GM19239 (cell line): ENCODE measurements at regions not wholly inside any gene's neighbourhood (a gene's known extent, or its start where the extent isn't known, plus 50 kb on each side); places are given as distances from the start of the nearest gene placed in this dataset.
"Not testable (repeated sequence)": the region's sequence is repeated elsewhere in the genome, so short reads cannot be mapped to it uniquely, and the experiment has no call there.

Experiments
- DNase-seq: peaks from one replicate; pipeline ENCODE4 v3.0.0; 2011; ENCODE audit warnings: low spot score; ENCODE audit not compliant: insufficient read length
- FAIRE-seq: peaks from 2 replicates; lab custom pipeline; 2011; peaks lifted over from hg19 to GRCh38; lab: Jason Lieb, UNC

DNA sequence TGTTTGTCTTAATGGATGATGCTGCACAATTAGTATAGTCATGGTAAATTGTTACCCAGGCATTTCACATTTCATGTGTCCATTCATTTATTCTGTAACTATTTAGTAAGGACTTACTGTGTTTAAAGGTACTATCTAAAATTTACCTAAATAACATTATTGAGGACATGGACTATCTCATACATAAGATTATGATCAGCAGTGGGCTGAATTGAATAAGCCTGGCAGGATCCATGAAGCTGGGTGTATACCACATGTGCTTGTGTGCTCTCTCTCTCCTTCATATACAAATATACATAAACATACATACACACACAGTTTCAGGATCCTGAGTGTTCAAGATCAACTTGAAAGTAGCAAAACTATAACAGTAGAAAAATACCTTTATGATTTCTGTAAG lies 595.4 kb downstream of the EPM2A start:
- DNase-seq (no peak), FAIRE-seq (no peak)

DNA sequence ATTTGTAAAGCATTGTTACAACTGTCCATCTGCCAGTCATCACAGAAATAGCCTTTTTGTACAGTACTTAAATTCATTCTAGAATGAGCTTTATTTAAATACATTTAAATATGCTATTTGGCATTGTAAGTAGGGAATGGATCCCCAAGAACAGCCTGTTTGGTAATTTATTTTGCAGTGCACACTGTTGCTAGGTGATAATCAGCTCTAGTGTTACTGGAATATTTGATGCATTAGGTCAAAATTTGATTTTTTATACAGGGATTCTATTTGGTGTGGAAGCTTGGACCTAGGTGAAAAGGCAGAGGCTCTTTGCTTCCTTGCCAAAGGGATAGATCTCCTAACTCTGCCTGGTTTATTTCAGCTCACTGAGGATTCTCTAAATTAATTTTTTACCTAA lies 593.7 kb downstream of the EPM2A start:
- no peak for FAIRE-seq
- no peak for DNase-seq

DNA sequence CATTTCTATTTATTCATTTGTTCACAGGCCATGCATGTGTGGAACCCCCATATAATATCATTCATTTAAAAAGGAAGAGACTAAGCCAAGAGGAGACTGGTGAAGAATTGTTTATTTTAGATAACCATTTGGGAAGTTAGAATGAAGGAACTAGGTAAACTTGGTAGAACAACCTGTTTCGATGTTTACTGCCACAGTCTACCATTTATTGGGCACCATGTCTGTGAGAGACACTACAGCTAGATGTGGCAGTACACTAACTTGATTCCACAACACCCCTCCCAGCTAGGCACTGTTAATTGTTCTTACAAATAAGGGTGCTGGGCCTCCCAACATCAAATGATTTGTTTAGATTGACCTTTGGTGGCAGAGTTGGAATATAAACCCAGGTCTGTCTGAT lies 592.4 kb downstream of the EPM2A start:
- DNase-seq (no peak), FAIRE-seq (no peak)

DNA sequence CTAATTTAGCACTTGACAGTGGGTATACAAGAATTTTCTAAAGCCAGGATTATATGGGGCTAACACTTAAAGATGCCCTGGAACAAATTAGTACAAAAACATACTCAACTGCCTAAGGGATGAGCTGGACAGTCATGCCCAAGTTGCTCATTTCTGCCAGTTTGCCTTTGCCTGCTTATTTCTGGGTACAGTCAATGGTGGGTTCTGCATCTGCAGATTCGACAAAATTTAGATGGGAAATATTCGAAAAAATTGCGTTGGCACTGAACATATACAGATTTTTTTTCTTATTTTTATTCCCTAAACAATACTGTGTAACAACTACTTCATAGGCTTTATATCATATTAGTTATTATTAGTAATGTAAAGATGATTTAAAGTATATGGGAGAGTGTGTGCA lies 591.9 kb downstream of the EPM2A start:
- no peak for FAIRE-seq
- no peak for DNase-seq

DNA sequence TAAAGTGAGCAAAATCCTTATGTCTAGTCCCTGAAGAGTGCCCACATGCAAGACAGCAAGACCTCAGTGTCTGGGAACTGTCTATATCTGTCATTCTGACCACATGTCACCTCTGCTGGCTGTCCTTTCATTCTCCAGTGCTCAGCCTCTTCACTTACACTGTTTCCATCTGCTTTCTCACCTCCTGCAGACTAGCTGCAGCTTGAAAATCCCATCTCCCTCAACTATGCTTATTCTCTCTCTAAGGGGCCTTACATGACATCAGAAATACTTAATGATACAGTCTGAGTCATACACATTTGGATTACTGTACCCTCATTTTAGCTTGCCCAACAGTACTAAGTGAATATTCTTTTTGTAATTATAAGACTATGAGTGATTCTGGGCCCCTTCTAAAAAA lies 587.8 kb downstream of the EPM2A start:
- DNase-seq, result no peak
- FAIRE-seq, result no peak

DNA sequence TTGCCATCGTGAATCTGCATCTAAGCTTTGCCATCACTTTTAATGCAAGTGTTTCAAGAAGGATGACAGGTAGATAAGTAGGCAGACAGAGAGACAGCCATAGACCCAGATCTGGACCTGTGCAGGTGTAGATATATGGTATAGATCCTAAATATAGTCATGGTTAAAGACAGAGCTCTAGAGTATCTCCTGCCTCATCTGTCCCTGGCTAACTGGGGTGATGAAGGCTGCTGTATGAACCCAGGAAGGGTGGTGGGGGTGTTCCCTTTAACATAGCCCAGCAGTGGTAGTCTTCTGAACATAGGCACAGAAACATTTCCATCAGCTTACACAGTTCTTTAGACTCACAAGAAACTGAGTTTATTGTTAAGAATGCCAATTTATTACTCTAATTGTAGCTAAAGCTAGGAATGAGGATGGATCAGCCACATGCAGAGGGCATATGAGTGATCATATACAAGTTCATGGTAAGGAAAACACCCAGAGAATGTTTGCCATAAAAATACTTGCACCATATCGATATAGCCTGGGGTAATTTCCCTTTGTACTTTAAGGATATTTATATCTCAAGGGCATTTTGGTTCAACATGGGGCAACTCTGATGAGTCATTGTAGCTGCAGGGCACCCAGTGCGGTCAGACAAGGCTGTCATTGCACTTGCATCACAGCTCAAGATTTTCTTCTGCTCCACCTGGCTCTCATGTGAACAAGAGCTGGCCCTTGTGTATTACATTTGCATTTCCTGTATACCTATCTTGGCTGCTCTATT lies 587.2 kb downstream of the EPM2A start:
- DNase-seq (no peak), FAIRE-seq (no peak)

DNA sequence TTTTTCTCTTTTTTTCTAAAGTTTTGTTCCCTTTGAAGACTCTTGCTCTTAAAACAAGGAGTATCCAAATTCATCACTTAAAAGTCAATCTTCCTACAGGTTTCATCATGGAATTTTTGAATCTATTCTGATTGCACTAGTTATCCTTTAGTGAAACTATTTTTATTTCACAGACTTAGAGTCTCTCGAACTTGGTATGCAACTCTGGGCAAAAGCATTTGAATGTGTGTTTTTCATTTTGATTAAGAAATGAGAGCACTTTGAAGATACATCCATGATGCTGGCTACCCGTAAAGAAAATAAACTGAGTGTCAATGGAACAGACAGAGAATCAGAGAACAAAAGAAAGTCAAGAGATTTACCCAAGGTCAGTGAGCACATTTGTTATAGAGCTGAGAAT lies 586.5 kb downstream of the EPM2A start:
- DNase-seq (no peak), FAIRE-seq (no peak)

DNA sequence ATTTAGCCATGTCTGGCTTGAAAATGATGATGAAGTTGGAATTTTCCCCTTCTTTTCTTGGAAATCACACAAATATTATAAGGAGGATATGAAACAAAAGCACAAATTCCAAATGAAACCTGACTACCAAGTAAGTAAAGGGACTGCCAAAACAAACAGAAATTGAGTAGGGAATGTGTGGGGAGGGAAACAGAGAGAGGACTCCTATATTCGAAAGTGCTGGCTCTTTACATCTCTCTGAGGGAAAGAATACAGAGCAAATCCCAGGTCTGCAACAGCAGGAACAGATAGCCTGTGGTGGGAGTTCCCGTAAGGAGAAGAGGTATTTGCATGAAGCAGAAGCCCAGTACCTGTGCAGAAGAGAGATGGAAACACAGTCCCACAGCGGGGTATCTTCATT lies 583.7 kb downstream of the EPM2A start:
- DNase-seq (no peak), FAIRE-seq (no peak)

DNA sequence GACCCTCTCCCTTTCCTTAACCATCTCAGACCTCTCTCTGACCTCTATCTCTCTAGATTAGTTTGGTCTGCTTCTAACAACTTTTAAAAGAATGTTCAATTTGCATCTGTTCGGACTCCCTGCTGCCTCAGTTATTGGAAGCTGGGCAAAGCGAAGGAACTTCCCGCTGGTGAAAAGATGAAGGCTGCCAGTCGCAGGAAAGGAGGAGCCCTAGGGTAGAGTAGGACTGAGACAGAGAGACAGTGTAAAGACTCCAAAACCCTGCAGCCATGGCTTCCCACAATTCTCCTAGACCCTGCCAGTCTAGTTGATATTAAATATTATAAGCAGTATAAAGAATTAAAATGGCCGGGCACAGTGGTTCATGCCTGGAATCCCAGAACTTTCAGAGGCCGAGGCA lies 581.8 kb downstream of the EPM2A start:
- FAIRE-seq, result no peak
- DNase-seq, result no peak

DNA sequence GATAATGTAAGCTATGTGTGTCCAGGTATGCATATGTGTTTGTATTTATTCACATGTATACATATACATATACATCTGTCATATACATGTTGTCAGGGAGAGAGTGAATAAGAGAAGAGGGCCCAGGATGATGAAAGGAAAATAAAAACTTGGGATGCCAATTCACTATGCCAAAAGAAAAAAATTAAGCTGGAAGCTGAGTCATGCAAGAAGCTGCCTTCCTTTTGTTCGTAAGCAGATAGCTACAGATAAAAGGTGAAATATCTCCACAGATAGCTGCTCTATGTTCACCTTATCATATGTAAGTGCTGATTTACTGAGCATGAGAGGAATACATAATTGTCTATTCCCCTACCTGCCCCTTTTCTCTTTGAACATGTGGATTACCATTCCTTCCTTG lies 579.9 kb downstream of the EPM2A start:
- no peak for DNase-seq

DNA sequence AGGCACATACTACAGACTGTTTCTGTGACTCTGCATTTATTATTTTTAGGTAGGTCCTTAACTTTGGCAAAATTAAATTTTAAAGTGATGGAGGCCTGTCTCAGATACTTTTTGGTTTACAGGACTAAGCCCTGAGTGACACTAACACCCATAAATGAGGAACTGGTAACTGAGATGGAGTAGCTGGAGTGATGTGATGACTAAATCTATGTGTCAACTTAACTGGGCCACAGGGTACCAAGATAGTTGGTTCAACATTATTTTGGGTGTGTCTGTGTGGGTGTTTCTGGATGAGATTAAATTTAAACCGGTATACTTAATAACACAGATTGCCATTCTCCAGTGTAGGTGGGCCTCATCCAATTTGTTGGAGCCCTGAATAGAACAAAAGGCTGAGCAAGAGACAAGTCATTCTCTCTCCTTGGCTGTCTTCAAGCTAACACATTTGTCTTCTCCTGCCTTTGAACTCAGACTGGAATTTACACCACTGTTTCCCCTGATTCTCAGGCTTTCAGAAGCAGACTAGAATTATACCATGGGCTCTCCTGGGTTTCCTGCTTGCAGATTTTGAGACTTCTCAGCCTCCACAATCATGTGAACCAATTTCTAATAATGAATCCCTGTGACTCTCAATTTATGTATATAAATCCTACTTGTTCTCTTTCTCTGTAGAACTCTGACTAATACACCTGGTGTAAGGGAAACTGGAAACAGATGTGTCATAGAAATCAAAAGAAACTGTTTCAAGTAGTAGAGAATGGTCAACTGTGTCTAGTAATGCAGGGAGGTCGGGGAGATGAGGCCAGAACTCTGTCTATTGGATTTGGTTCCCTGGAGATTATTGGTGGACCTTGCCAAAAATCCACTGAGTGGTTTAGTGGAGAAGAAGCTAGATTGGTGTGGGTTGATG lies 579.2 kb downstream of the EPM2A start:
- FAIRE-seq (no peak), DNase-seq (no peak)

More for the DNA sequence above, 579.9 kb downstream of the EPM2A start:
- no peak for FAIRE-seq

DNA sequence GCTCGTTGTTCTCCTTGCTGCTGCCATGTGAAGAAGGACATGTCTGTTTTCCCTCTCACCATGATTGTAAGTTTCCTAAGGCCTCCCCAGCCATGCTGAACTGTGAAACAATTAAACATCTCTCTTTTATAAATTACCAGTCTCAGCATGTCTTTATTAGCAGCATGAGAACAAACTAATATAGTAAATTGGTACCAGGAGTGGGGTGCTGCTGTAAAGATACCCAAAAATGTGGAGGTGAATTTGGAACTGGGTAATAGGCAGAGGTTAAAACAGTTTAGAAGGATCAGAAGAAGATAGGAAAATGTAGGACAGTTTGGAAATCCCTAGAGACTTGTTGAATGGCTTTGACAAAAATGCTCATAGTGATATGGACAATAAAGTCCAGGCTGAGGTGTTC lies 576.7 kb downstream of the EPM2A start:
- DNase-seq, FAIRE-seq: not testable (repeated sequence)

DNA sequence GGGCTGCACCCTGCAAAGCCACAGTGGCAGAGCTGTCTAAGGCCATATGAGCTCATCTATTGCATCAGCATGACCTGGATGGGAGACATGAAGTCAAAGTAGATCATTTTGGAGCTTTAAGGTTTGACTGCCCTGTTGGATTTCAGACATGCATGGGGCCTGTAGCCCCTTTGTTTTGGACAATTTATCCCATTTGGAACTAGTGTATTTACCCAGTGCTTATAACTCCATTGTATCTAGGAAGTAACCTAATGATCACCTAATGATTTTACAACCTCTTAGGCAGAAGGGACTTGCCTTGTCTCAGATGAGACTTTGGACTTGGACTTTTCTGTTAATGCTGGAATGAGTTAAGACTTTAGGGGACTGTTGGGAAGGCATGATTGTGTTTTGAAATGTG lies 575.4 kb downstream of the EPM2A start:
- DNase-seq, result no peak
- FAIRE-seq, result no peak

DNA sequence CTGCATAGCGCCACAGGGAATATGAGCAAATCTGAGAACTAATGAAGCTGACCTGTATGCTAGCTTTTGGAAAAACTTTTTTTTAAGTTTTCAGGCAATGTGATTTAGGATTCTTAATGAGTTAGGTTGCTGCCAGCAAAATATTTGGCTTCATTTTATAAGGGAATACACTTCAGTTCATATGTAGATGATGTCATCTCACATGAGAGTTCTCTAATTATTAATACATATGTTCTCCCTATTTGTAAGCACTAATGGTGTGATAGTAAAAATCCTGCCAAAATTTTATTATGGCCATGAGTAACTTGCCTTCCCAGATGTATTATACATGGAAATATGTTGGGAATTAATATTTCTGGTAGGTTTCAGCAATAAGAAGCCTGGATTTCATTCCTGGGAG lies 573.8 kb downstream of the EPM2A start:
- DNase-seq (no peak), FAIRE-seq (no peak)

DNA sequence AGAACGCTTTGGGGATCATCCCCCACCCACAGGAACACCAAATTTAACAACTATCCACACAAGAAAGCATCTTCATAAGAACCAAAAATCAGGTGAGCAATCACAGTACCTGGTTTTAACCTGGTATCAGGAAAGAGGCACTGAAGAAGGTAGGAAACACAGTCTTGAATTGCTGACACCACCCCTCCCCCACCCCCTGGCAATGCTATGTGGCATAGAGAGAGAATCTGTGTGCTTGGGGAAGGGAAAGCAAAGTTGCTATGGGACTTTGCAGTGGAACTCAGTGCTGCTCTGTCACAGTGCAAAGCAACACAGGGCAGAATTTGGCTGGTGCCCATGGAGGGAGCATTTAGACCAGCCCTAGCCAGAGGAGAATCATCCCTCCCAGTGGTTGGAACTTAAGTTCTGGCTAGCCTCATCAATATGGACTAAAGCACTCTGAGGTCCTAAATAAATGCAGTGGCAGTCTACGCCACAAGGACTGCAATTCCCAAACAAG lies 565.5 kb downstream of the EPM2A start:
- FAIRE-seq, result no peak
- no peak for DNase-seq

DNA sequence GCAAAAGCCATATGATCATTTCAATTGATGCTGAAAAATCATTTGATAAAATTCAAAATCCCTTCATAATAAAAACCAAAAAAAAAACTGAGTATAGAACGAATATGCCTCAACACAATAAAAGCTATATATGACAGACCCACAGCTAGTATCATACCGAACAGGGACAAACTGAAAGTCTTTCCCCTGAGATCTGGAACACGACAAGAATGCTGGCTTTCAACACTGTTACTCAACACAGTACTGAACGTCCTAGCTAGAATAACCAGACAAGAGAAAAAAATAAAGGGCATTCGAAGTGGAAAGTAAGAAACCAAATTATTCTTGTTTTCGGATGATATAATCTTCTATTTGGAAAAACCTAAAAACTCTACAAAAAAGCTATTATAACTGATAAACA lies 559.9 kb downstream of the EPM2A start:
- DNase-seq (no peak), FAIRE-seq (no peak)

DNA sequence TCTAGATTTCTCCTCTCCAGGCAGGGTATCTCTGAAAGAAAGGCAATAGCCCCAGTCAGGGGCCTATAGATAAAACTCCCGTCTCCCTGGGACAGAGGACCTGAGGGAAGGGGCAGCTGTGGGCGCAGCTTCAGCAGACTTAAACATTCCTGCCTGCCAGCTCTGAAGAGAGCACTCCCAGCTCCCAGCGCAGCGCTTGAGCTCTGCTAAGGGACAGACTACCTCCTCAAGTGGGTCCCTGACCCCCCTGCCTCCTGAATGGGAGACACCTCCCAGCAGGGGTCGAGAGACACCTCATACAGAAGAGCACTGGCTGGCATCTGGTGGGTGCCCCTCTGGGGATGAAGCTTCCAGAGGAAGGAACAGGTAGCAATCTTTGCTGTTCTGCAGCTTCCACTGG lies 556.9 kb downstream of the EPM2A start:
- no peak for DNase-seq
- no peak for FAIRE-seq

DNA sequence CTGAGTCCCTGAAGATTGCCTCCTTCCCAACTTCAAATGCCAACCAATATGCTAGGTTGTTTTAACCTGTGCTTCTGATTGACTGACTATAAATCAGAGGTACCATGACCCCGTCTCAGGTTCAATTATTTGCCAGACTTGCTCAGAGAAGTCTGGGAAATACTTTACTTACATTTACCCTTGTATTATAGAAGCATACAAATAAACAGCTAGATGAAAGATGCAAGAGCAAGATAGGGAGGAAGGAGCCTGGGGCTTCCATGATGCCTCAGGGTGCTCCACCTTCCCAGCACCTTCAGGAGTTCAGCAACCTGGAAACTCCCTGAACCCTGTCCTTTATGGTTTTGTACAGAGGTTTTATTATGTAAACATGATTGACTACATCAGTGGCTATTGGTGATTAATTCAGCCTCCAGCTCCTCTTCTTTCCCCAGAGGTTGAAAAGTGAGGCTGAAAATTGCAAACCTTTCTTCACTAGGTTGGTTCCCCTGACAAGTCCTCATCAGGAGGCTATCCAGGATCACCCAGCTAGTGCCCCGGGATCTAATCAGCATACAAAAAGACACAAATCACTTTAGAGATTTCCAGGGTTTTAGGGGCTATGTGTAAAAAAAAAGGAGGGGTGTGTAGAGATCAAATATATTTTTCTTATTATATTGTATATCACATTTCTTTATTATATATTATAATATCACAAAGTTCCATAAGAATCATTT lies 547.7 kb downstream of the EPM2A start:
- FAIRE-seq, result no peak
- DNase-seq, result no peak

DNA sequence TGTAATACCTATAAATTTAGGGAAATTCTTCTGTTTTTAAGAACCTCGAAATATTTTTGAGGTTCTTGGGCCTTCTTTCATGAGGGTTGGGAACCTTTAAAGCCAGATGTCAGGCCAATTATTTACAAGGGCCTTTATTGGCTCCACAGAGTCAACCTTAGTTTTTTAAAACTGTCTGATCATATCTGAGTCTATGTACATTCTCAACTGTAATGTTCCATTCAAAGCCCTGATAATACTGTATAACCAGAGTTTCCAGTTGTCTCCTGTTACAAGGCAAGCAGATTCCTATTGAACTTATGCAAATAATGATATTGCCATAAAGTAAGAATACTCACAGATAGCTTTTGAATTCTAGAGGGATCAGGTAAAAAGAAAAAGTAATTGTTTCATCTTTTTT lies 545.5 kb downstream of the EPM2A start:
- FAIRE-seq (no peak), DNase-seq (no peak)

DNA sequence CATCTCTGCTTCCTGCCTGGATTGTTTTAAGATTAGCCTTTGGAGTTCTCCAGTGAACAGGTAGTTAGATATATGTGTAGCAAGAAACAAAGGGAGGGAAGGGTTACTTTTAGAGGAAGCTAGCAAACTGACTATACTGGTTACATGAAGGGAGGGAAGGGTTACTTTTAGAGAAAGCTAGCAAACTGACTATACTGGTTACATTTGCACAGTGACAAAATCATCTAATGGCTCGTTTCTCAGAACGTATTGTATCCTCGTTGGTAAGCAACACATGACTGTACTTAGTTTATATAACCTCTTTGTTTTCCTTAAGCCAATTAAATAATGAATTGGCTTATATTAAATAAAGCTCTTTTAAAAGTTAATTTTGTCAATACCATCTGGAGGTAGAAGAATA lies 540.9 kb downstream of the EPM2A start:
- FAIRE-seq (no peak), DNase-seq (no peak)

DNA sequence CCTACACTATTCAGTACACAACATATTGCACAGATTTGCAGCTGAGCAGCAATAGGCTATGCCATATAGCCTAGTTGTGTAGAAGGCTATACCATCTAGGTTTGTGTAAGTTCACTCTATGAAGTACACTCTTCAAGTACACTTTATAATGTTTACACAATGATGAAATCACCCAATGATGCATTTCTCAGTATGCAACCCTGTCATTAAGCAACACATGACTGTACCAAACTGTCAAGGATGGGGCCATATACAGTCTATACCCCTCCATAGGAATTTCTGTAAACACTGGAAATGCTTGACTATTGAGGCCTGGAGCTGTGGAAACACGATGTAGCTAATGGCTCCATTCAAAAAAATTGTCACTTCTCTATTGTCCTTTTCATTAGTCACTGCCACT lies 535.4 kb downstream of the EPM2A start:
- DNase-seq (no peak), FAIRE-seq (no peak)
